ENCODE measurements at regions not wholly inside any gene's neighbourhood (a gene's known extent, or its start where the extent isn't known, plus 50 kb on each side); places are given as distances from the start of the nearest gene placed in this dataset.

DNA sequence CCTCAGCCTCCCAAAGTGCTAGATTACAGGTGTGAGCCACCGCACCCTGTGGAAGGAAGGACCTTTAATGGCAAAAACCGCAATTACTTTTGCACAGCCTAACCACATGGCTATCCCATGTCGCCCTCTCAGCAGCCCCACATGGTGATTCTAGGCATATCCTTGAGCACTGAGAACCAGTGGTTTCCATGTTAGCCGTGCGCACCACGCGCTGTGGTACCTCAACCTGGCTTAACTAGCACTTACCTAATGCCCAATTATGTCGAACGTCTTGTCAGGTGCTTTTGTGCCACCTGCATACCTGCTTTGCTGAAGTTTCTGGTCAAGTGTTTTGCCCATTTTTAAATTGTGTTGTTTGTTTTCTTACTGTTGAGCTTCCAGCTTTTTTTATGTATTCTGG is 697.9 kb downstream of the BRD1 start:
- no peak for DNase-seq (ENCODE audit: low read depth)
- TF ChIP-seq, protein P1, sequence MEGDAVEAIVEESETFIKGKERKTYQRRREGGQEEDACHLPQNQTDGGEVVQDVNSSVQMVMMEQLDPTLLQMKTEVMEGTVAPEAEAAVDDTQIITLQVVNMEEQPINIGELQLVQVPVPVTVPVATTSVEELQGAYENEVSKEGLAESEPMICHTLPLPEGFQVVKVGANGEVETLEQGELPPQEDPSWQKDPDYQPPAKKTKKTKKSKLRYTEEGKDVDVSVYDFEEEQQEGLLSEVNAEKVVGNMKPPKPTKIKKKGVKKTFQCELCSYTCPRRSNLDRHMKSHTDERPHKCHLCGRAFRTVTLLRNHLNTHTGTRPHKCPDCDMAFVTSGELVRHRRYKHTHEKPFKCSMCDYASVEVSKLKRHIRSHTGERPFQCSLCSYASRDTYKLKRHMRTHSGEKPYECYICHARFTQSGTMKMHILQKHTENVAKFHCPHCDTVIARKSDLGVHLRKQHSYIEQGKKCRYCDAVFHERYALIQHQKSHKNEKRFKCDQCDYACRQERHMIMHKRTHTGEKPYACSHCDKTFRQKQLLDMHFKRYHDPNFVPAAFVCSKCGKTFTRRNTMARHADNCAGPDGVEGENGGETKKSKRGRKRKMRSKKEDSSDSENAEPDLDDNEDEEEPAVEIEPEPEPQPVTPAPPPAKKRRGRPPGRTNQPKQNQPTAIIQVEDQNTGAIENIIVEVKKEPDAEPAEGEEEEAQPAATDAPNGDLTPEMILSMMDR (IDR thresholded peaks at IDR 0.05; ENCODE audit: insufficient read depth, low read depth, low read length, missing control alignments) = no peak
- H3K4me3 ChIP-seq (ENCODE audit: low read length) = no peak overlapping the region

DNA sequence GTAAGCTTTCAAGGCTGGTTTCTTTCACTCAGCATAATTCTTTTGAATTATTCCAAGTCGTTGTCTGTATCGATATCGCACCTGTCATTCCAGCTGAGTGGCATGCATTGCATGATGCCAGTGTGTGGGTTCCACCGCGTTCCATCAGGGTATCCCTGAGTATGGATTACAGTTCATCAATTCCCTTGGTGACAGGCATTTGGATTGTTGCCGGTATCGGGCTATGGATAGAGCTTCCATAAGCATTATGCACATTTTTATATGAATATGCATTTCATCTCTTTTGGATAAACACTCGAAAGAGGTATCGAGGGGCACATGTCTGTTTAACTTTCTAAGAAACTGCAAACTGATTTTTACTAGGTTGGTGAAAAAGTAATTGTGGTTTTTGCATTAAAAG is 698.8 kb downstream of the BRD1 start:
- TF ChIP-seq, protein P1 (IDR thresholded peaks at IDR 0.05; ENCODE audit: insufficient read depth, low read depth, low read length, missing control alignments) = no peak

GRCh38 chr22:49124608-49125007 is 703.1 kb downstream of the BRD1 start:
- TF ChIP-seq, protein P1 (IDR thresholded peaks at IDR 0.05; ENCODE audit: insufficient read depth, low read depth, low read length, missing control alignments) = no peak
- no peak overlapping the region for H3K4me3 ChIP-seq (ENCODE audit: low read length)
- DNase-seq (ENCODE audit: low read depth) = no peak

More for the DNA sequence above, 698.8 kb downstream of the BRD1 start:
- no peak overlapping the region for H3K4me3 ChIP-seq (ENCODE audit: low read length)
- DNase-seq (ENCODE audit: low read depth) = no peak

- H3K4me3 ChIP-seq (ENCODE audit: low read length) = no peak overlapping the region
- no peak for DNase-seq (ENCODE audit: low read depth)
- TF ChIP-seq, protein P1 (IDR thresholded peaks at IDR 0.05; ENCODE audit: insufficient read depth, low read depth, low read length, missing control alignments) = no peak
Measured at GRCh38 chr22:49123621-49124192, 704.0 kb downstream of the BRD1 start.

DNA sequence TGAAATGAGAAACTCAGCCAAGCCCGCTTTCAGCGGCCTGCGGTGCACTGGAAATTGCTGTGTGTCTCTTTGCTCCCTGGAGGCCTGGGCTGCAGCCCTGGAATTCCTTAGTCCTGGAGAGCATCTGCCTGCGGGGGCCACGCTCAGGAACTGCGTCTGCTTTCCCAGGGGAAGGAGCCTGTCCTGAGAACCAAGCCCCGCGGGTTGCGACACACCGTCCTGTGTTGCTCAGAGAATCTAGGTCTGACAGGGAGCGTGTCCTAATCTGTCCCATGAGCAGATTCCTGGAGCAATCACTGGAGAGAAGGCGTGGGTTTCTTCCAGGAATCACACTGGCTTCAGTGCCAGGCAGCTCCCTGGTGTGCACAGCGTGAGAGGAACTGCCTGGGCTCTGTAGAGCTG is 708.1 kb downstream of the BRD1 start:
- no peak overlapping the region for H3K4me3 ChIP-seq (ENCODE audit: low read length)
- TF ChIP-seq, protein P1 (IDR thresholded peaks at IDR 0.05; ENCODE audit: insufficient read depth, low read depth, low read length, missing control alignments) = no peak
- DNase-seq (ENCODE audit: low read depth) = no peak

- TF ChIP-seq, protein P1 (IDR thresholded peaks at IDR 0.05; ENCODE audit: insufficient read depth, low read depth, low read length, missing control alignments) = no peak
- DNase-seq (ENCODE audit: low read depth) = no peak
- no peak overlapping the region for H3K4me3 ChIP-seq (ENCODE audit: low read length)
Measured at GRCh38 chr22:49118065-49118464, 709.6 kb downstream of the BRD1 start.

GRCh38 chr22:49117486-49117885 is 710.2 kb downstream of the BRD1 start:
- no peak for DNase-seq (ENCODE audit: low read depth)
- H3K4me3 ChIP-seq (ENCODE audit: low read length) = no peak overlapping the region
- TF ChIP-seq, protein P1 (IDR thresholded peaks at IDR 0.05; ENCODE audit: insufficient read depth, low read depth, low read length, missing control alignments) = no peak

Measured in epithelial cell of esophagus (primary cell).